ENCODE measurements at regions not wholly inside any gene's neighbourhood (a gene's known extent, or its start where the extent isn't known, plus 50 kb on each side); places are given as distances from the start of the nearest gene placed in this dataset.

GRCh38 chr12:58356794-58357193 is 415.4 kb downstream of the ATP23 start:
- no peak for DNase-seq (ENCODE audit: extremely low read depth in 1 of 2, low read depth in 1 of 2)

- no peak for DNase-seq (ENCODE audit: extremely low read depth in 1 of 2, low read depth in 1 of 2)
Measured at GRCh38 chr12:58357511-58357910, 416.1 kb downstream of the ATP23 start.

DNA sequence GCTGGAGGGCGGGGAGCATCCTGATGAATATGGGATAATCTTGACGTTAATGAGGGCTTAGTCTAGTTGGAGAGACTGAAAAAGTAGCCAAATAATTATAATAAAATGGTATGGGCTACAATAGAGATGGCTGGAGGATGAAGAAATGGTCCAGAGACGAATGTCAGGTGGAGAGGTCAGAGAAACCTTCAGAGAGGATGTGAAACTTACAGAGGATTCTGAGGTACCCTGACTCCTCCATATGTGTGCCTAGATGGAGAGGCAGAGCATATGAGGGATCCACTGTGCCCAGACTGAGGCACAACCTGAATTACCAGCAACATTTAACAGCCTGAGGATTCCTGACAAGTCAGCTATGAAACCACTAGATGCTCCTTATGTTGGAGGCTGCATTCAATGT is 417.0 kb downstream of the ATP23 start:
- DNase-seq (ENCODE audit: extremely low read depth in 1 of 2, low read depth in 1 of 2): no peak

DNA sequence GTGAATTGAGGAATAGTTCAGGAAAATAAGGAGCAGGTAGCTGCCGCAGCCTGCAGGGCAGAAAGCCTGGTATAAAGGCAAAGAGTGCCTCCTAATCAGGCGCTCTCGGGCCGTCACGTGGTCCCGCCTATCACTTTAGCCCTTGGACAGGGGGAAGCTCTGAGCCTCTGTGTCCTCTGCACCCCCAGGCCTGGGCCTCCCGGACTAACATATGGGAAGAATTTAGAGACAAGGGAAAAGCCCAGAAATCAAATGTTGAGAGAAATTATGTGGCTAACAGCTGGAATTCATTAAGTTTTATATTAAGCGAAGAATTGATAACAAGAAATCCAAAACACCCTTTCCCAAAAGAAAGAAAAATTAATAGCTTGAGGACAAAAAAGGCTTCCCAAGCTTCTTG is 417.7 kb downstream of the ATP23 start:
- DNase-seq (ENCODE audit: extremely low read depth in 1 of 2, low read depth in 1 of 2): no peak

DNA sequence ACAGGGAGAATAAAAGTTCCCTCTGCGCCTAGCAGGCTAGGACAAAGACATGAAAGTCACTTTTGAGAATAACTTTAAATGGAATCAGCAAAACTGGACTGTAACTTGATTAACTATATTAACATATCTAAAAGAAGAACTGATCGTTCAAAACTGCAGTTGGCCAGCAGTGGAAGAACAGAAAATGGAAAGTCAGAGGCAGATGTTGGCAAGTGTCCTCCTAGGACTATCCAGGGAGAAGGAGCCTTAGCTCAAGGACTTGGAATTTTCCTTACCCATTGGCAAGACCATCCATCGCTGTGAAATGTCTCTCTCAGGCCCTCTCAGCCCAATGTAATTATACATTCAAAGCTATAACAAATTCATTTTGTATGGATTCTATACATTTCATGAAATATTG is 419.7 kb downstream of the ATP23 start:
- no peak for DNase-seq (ENCODE audit: extremely low read depth in 1 of 2, low read depth in 1 of 2)

DNA sequence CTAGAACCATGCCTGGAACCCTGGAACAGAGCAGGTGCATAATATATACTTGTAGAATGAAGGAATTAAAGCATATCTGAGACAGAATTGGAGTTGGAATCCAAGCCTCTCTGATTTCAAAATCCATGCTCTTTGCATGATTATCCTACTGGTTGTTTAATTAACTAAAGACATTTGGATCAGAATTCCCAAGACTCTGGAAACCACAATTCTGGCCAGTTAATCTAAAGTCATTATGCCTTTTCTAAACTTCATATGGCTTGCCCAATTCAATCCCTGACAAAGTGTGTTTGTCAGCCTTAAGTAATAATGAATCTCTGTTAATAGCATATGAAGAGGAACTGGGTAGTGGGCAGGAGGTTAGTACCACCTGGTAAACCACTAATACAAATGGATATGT is 422.6 kb downstream of the ATP23 start:
- DNase-seq (ENCODE audit: extremely low read depth in 1 of 2, low read depth in 1 of 2): no peak

DNA sequence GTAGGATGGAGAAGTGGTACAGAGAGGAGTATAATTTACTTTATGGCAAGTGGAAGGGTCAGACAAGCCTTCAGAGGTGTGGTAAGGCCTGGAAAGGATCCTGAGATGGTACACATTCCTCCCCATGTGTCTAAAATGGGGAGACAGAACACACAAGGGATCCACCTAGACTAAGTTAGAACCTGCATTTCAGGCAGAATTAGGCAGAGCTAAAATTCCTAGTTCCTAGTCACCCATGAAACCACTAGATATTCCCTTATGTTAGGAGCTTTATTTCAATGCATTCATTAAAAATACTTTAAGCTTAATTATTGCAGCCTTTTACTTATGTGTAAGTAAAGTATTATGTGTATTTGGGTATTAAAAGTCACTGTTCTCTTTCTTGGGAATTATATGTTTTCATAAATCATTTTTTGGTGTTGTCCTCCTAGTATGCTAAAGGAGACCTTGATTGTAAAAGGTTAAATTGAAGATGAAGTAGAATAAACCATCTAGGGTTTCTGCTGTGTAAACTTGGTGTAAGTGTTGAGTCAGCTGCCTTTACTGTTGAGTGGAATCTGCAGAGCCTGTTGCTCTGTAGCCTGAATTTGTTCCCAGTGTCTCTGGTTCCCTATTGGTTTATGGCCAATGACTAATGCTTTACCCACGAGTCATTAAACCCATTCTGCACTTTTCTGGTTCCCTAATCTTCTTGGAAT is 423.2 kb downstream of the ATP23 start:
- DNase-seq (ENCODE audit: extremely low read depth in 1 of 2, low read depth in 1 of 2): no peak

GRCh38 chr12:58365087-58365390 is 423.7 kb downstream of the ATP23 start:
- DNase-seq (ENCODE audit: extremely low read depth in 1 of 2, low read depth in 1 of 2): no peak

- no peak for DNase-seq (ENCODE audit: extremely low read depth in 1 of 2, low read depth in 1 of 2)
Measured at GRCh38 chr12:58367041-58367440, 425.7 kb downstream of the ATP23 start.

GRCh38 chr12:58368001-58368400 is 426.6 kb downstream of the ATP23 start:
- DNase-seq (ENCODE audit: extremely low read depth in 1 of 2, low read depth in 1 of 2): no peak

DNA sequence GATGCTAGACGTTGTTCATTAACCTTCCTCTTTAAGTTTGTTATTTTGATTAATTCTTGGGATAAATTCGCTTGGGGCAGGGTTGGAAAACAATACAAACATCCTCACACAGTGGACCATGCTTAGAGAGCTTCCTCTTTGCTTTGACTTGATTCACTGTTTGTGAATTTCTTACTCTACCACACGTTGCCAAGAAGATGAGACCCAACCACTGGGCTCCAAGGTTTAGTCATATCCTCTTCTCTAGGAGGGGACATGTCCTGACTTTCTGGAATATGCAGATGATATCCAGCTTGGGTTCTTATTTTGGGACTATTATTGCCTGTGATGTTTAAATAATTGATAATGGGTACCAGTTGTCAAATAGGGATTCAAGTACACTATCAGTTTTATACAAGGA is 428.2 kb downstream of the ATP23 start:
- no peak for DNase-seq (ENCODE audit: extremely low read depth in 1 of 2, low read depth in 1 of 2)

GRCh38 chr12:58372298-58372697 is 430.9 kb downstream of the ATP23 start:
- DNase-seq (ENCODE audit: extremely low read depth in 1 of 2, low read depth in 1 of 2): no peak

- no peak for DNase-seq (ENCODE audit: extremely low read depth in 1 of 2, low read depth in 1 of 2)
Measured at GRCh38 chr12:58378028-58378427, 436.7 kb downstream of the ATP23 start.

DNA sequence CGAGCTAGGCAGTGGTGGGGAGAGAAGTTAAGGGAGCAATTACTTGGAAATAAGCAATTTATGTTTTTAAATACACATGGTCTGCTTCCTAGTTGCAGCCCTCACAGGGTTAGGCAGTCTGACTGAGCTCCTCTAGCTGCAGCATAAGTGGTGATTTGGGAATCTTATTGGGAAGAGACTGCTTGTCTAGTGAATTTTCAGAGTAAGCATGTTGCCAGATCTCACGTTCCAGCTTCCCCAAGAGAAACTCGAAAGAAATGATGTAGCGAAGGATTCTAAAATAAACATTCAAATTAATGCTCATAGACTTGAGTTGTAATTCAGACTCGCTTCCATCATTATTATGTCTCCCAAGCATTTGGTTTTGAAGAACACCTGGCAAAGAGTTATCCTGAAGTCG is 440.2 kb downstream of the ATP23 start:
- DNase-seq (ENCODE audit: extremely low read depth in 1 of 2, low read depth in 1 of 2): no peak

GRCh38 chr12:58384196-58384595 is 442.8 kb downstream of the ATP23 start:
- no peak for DNase-seq (ENCODE audit: extremely low read depth in 1 of 2, low read depth in 1 of 2)

- DNase-seq (ENCODE audit: extremely low read depth in 1 of 2, low read depth in 1 of 2): no peak
Measured at GRCh38 chr12:58386136-58386535, 444.8 kb downstream of the ATP23 start.

- DNase-seq (ENCODE audit: extremely low read depth in 1 of 2, low read depth in 1 of 2): no peak
Measured at GRCh38 chr12:58387199-58387598, 445.8 kb downstream of the ATP23 start.

GRCh38 chr12:58388261-58388660 is 446.9 kb downstream of the ATP23 start:
- DNase-seq (ENCODE audit: extremely low read depth in 1 of 2, low read depth in 1 of 2): no peak

DNA sequence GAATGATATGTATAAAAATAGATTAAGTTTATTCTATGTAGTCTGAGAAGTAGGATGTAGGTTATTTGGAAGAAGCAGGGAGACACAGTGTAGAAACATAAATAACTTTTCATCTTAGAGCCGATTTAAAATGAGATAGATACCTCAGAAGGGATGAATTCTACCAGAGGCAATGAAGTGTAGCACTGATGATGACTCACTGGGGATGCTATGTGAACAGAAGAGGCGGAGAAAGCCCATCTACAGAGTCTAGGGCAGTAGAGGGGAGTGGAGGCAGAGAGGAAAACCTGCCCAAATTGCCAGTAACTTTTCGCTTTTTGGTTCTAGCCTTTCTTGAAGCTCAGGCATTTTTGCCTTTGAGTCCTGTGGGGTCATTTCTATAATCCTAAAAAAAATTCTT is 451.8 kb downstream of the ATP23 start:
- DNase-seq (ENCODE audit: extremely low read depth in 1 of 2, low read depth in 1 of 2): no peak

GRCh38 chr12:58395056-58395455 is 453.7 kb downstream of the ATP23 start:
- DNase-seq (ENCODE audit: extremely low read depth in 1 of 2, low read depth in 1 of 2): no peak

DNA sequence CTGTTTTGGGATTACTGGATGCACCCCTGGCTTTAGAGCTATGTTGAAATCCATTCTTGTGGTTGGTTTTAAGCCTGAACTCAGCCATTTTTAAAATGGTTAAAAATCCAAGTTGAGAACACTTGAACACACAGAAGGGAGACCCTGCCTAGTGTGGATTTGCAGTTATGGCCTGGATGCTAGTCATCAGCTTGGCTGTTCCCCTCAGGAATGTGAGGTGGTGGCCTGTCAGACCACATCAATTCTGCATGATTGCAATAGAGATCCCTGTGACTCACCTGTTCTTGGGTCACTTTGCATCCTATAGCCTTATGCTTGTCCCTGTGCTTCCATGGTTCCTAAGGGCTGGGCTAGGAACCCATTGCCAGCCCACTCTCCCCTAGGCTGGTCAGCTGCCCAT is 454.1 kb downstream of the ATP23 start:
- DNase-seq (ENCODE audit: extremely low read depth in 1 of 2, low read depth in 1 of 2): no peak

- no peak for DNase-seq (ENCODE audit: extremely low read depth in 1 of 2, low read depth in 1 of 2)
Measured at GRCh38 chr12:58396239-58396638, 454.9 kb downstream of the ATP23 start.

DNA sequence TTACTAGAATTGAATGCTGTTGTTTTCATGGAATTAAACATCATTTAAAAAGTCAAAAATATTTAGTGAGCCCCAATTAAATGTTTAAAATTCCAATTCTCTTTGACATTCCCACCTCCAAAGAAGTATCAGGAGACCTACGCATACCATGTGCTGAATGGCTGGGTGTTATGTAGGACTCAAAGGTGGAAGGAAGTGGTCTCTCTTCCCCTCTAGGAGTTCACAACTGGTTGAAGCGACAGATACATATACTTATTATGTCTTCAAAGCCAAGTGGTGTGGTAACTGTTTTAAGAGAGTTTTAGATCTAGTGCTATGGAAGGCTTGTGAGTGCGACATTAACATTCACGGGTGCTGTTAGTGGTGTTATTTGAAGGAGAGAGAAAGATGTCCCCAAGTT is 464.0 kb downstream of the ATP23 start:
- no peak for DNase-seq (ENCODE audit: extremely low read depth in 1 of 2, low read depth in 1 of 2)

GRCh38 chr12:58408516-58408915 is 467.1 kb downstream of the ATP23 start:
- DNase-seq (ENCODE audit: extremely low read depth in 1 of 2, low read depth in 1 of 2): no peak
